ENCODE measurements at regions not wholly inside any gene's neighbourhood (a gene's known extent, or its start where the extent isn't known, plus 50 kb on each side); places are given as distances from the start of the nearest gene placed in this dataset.

GRCh38 chr22:47872761-47873535, 1110.5 kb downstream of the TBC1D22A start:
- TF ChIP-seq CTCF (IDR thresholded peaks at IDR 0.05) (no peak), POLR2A (IDR thresholded peaks at IDR 0.05) (no peak)

Data from heart left ventricle (tissue), 13 donors.